ENCODE measurements at regions not wholly inside any gene's neighbourhood (a gene's known extent, or its start where the extent isn't known, plus 50 kb on each side); places are given as distances from the start of the nearest gene placed in this dataset.

GRCh38 chr6:7004581-7005297 is 103.0 kb upstream of the RREB1 start:
- H3K27me3 ChIP-seq, result no peaks in the 10 kb centered on the region
- DNase-seq (ENCODE audit: low spot score), result no peak
- no peak overlapping the region for H3K27ac ChIP-seq
- no peaks in the 10 kb centered on the region for H3K9me3 ChIP-seq (ENCODE audit: low read depth)
- H3K79me2 ChIP-seq, result no peaks in the 10 kb centered on the region
- WGBS (ENCODE audit: low lambda C conversion rate, missing lambda C conversion rate), result 64% methylated on average over 8 of the region's 8 CpGs
- H3K4me1 ChIP-seq (ENCODE audit: insufficient read depth), result no peaks in the 10 kb centered on the region
- H3K4me3 ChIP-seq, result no peak overlapping the region
- no peaks in the 10 kb centered on the region for H3K9me2 ChIP-seq (replicated peaks; ENCODE audit: insufficient read depth)
- no peaks in the 10 kb centered on the region for H4K20me1 ChIP-seq (ENCODE audit: insufficient read depth, poor library complexity, severe bottlenecking)
- H2AFZ ChIP-seq, result no peak overlapping the region
- H3K4me2 ChIP-seq, result no peak overlapping the region
- no peaks in the 10 kb centered on the region for H3K36me3 ChIP-seq (replicated peaks; ENCODE audit: insufficient read depth, low read depth)
- TF ChIP-seq EZH2 (IDR thresholded peaks at IDR 0.05; ENCODE audit: borderline replicate concordance), result no peak
- TF ChIP-seq EZH2phosphoT487 (IDR thresholded peaks at IDR 0.05; ENCODE audit: low read depth, severe bottlenecking, unreplicated experiment), result no peak
- TF ChIP-seq, protein P1, sequence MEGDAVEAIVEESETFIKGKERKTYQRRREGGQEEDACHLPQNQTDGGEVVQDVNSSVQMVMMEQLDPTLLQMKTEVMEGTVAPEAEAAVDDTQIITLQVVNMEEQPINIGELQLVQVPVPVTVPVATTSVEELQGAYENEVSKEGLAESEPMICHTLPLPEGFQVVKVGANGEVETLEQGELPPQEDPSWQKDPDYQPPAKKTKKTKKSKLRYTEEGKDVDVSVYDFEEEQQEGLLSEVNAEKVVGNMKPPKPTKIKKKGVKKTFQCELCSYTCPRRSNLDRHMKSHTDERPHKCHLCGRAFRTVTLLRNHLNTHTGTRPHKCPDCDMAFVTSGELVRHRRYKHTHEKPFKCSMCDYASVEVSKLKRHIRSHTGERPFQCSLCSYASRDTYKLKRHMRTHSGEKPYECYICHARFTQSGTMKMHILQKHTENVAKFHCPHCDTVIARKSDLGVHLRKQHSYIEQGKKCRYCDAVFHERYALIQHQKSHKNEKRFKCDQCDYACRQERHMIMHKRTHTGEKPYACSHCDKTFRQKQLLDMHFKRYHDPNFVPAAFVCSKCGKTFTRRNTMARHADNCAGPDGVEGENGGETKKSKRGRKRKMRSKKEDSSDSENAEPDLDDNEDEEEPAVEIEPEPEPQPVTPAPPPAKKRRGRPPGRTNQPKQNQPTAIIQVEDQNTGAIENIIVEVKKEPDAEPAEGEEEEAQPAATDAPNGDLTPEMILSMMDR (IDR thresholded peaks at IDR 0.05; ENCODE audit: poor library complexity), result no peak

DNA sequence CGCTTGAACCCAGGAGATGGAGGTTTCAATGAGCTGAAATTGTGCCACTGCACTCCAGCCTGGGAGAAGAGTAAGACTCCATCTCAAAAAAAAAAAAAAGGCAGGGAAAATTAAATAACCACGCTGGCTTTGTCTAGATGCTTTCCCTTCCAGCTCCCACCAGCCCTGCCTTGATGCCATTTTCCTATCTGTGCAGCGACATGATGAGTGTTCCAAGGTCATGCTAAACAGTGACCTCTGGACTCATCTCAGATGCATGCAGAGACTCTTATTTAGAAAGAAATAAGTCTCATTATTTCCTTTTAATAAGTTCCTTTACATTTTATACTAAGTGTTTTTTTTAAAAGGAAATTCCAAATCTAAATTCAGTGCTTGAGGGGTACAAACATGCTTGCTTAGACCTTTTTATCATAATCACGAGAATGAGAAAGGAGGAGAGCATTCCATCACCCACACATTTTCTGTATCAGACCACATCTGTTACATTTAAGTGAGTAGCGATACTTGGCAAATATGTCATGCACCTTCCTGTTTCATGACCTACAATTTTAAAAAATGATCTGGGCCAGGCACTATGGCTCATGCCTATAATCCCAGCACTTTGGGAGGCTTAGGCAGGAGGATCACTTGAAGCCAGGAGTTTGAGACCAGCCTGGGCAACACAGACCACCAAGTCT is 101.1 kb upstream of the RREB1 start:
- Histone ChIP-seq H3K36me3 (replicated peaks; ENCODE audit: insufficient read depth, low read depth) (no peaks in the 10 kb centered on the region), H4K20me1 (ENCODE audit: insufficient read depth, poor library complexity, severe bottlenecking) (no peaks in the 10 kb centered on the region), H3K4me2 (no peak overlapping the region), H3K9me2 (replicated peaks; ENCODE audit: insufficient read depth) (no peaks in the 10 kb centered on the region), H3K4me1 (ENCODE audit: insufficient read depth) (no peaks in the 10 kb centered on the region), H3K27ac (no peak overlapping the region), H2AFZ (no peak overlapping the region), H3K79me2 (no peaks in the 10 kb centered on the region), H3K27me3 (no peaks in the 10 kb centered on the region), H3K9me3 (ENCODE audit: low read depth) (no peaks in the 10 kb centered on the region), H3K4me3 (no peak overlapping the region)
- no peak for DNase-seq (ENCODE audit: low spot score)
- TF ChIP-seq EZH2phosphoT487 (IDR thresholded peaks at IDR 0.05; ENCODE audit: low read depth, severe bottlenecking, unreplicated experiment), result no peak
- TF ChIP-seq, protein P1 (IDR thresholded peaks at IDR 0.05; ENCODE audit: poor library complexity), result no peak
- TF ChIP-seq EZH2 (IDR thresholded peaks at IDR 0.05; ENCODE audit: borderline replicate concordance), result no peak
- 90% methylated on average over 5 of the region's 5 CpGs for WGBS (ENCODE audit: low lambda C conversion rate, missing lambda C conversion rate)

GRCh38 chr6:7008451-7008988 is 99.2 kb upstream of the RREB1 start:
- Histone ChIP-seq H2AFZ (no peak overlapping the region), H3K9me3 (ENCODE audit: low read depth) (no peaks in the 10 kb centered on the region), H3K4me2 (no peak overlapping the region)

More at GRCh38 chr6:7008451-7008988, 99.2 kb upstream of the RREB1 start:
- H3K9me2 ChIP-seq (replicated peaks; ENCODE audit: insufficient read depth), result no peaks in the 10 kb centered on the region
- DNase-seq (ENCODE audit: low spot score), result no peak
- no peaks in the 10 kb centered on the region for H3K36me3 ChIP-seq (replicated peaks; ENCODE audit: insufficient read depth, low read depth)
- H3K4me3 ChIP-seq, result no peak overlapping the region
- no peaks in the 10 kb centered on the region for H4K20me1 ChIP-seq (ENCODE audit: insufficient read depth, poor library complexity, severe bottlenecking)
- no peaks in the 10 kb centered on the region for H3K4me1 ChIP-seq (ENCODE audit: insufficient read depth)
- 69% methylated on average over 6 of the region's 6 CpGs for WGBS (ENCODE audit: low lambda C conversion rate, missing lambda C conversion rate)
- no peak overlapping the region for H3K27ac ChIP-seq
- H3K27me3 ChIP-seq, result no peaks in the 10 kb centered on the region
- no peaks in the 10 kb centered on the region for H3K79me2 ChIP-seq
- no peak for TF ChIP-seq EZH2phosphoT487 (IDR thresholded peaks at IDR 0.05; ENCODE audit: low read depth, severe bottlenecking, unreplicated experiment)
- TF ChIP-seq EZH2 (IDR thresholded peaks at IDR 0.05; ENCODE audit: borderline replicate concordance), result no peak
- TF ChIP-seq, protein P1 (IDR thresholded peaks at IDR 0.05; ENCODE audit: poor library complexity), result no peak
